ENCODE measurements at regions not wholly inside any gene's neighbourhood (a gene's known extent, or its start where the extent isn't known, plus 50 kb on each side); places are given as distances from the start of the nearest gene placed in this dataset.

- ATAC-seq (no peak), DNase-seq (no peak)
- Mint-ChIP-seq H3K36me3 (ENCODE audit: low read depth) (no peaks in the 10 kb centered on the region), H3K4me3 (no peak overlapping the region), H3K27me3 (no peaks in the 10 kb centered on the region), H3K27ac (no peak overlapping the region), H3K4me1 (no peaks in the 10 kb centered on the region)
- H3K9me3 ChIP-seq (ENCODE audit: control insufficient read depth, low read length, poor library complexity, severe bottlenecking), result no peaks in the 10 kb centered on the region
Measured at GRCh38 chr3:146854523-146854922, 249.4 kb upstream of the PLSCR5 start.

- no peaks in the 10 kb centered on the region for H3K4me1 Mint-ChIP-seq
- H3K36me3 Mint-ChIP-seq (ENCODE audit: low read depth), result no peaks in the 10 kb centered on the region
- no peak overlapping the region for H3K4me3 Mint-ChIP-seq
- H3K9me3 ChIP-seq (ENCODE audit: control insufficient read depth, low read length, poor library complexity, severe bottlenecking), result peaks cover 2% of the 10 kb centered on the region
- ATAC-seq, result no peak
- H3K27ac Mint-ChIP-seq, result no peak overlapping the region
- H3K27me3 Mint-ChIP-seq, result no peaks in the 10 kb centered on the region
- DNase-seq, result no peak
Measured at GRCh38 chr3:146851665-146852064, 246.5 kb upstream of the PLSCR5 start.

GRCh38 chr3:146845361-146845760 is 240.2 kb upstream of the PLSCR5 start:
- no peak for DNase-seq
- H3K27ac Mint-ChIP-seq, result no peak overlapping the region
- no peaks in the 10 kb centered on the region for H3K4me1 Mint-ChIP-seq
- no peak for ATAC-seq
- no peaks in the 10 kb centered on the region for H3K36me3 Mint-ChIP-seq (ENCODE audit: low read depth)
- H3K27me3 Mint-ChIP-seq, result no peaks in the 10 kb centered on the region
- no peak overlapping the region for H3K4me3 Mint-ChIP-seq
- H3K9me3 ChIP-seq (ENCODE audit: control insufficient read depth, low read length, poor library complexity, severe bottlenecking), result peaks cover 2% of the 10 kb centered on the region

GRCh38 chr3:146843476-146843875 is 238.3 kb upstream of the PLSCR5 start:
- H3K9me3 ChIP-seq (ENCODE audit: control insufficient read depth, low read length, poor library complexity, severe bottlenecking), result peaks cover 2% of the 10 kb centered on the region
- no peak overlapping the region for H3K4me3 Mint-ChIP-seq
- H3K4me1 Mint-ChIP-seq, result no peaks in the 10 kb centered on the region
- H3K27me3 Mint-ChIP-seq, result no peaks in the 10 kb centered on the region
- ATAC-seq (no peak), DNase-seq (no peak)
- no peaks in the 10 kb centered on the region for H3K36me3 Mint-ChIP-seq (ENCODE audit: low read depth)
- H3K27ac Mint-ChIP-seq, result no peak overlapping the region

GRCh38 chr3:146839727-146840375 is 234.7 kb upstream of the PLSCR5 start:
- Mint-ChIP-seq H3K27me3 (no peaks in the 10 kb centered on the region), H3K4me1 (no peaks in the 10 kb centered on the region), H3K36me3 (ENCODE audit: low read depth) (no peaks in the 10 kb centered on the region), H3K27ac (no peak overlapping the region), H3K4me3 (no peak overlapping the region)
- no peaks in the 10 kb centered on the region for H3K9me3 ChIP-seq (ENCODE audit: control insufficient read depth, low read length, poor library complexity, severe bottlenecking)
- ATAC-seq (no peak), DNase-seq (no peak)

- H3K27ac Mint-ChIP-seq, result no peak overlapping the region
- DNase-seq, result no peak
- no peaks in the 10 kb centered on the region for H3K27me3 Mint-ChIP-seq
- H3K36me3 Mint-ChIP-seq (ENCODE audit: low read depth), result no peaks in the 10 kb centered on the region
- no peaks in the 10 kb centered on the region for H3K9me3 ChIP-seq (ENCODE audit: control insufficient read depth, low read length, poor library complexity, severe bottlenecking)
- ATAC-seq, result no peak
- H3K4me3 Mint-ChIP-seq, result no peak overlapping the region
- no peaks in the 10 kb centered on the region for H3K4me1 Mint-ChIP-seq
Measured at GRCh38 chr3:146838221-146838620, 233.1 kb upstream of the PLSCR5 start.

GRCh38 chr3:146834917-146835316 is 229.8 kb upstream of the PLSCR5 start:
- ATAC-seq (no peak), DNase-seq (no peak)
- no peak overlapping the region for H3K27ac Mint-ChIP-seq
- H3K27me3 Mint-ChIP-seq, result no peaks in the 10 kb centered on the region
- H3K4me1 Mint-ChIP-seq, result no peaks in the 10 kb centered on the region
- no peak overlapping the region for H3K4me3 Mint-ChIP-seq
- H3K36me3 Mint-ChIP-seq (ENCODE audit: low read depth), result no peaks in the 10 kb centered on the region
- H3K9me3 ChIP-seq (ENCODE audit: control insufficient read depth, low read length, poor library complexity, severe bottlenecking), result no peaks in the 10 kb centered on the region

GRCh38 chr3:146832857-146833458 is 227.8 kb upstream of the PLSCR5 start:
- Mint-ChIP-seq H3K4me1 (no peaks in the 10 kb centered on the region), H3K36me3 (ENCODE audit: low read depth) (no peaks in the 10 kb centered on the region), H3K27me3 (no peaks in the 10 kb centered on the region), H3K27ac (no peak overlapping the region), H3K4me3 (no peak overlapping the region)
- no peaks in the 10 kb centered on the region for H3K9me3 ChIP-seq (ENCODE audit: control insufficient read depth, low read length, poor library complexity, severe bottlenecking)
- no peak for ATAC-seq
- DNase-seq, result no peak

- Mint-ChIP-seq H3K27ac (no peak overlapping the region), H3K36me3 (ENCODE audit: low read depth) (no peaks in the 10 kb centered on the region), H3K4me1 (no peaks in the 10 kb centered on the region), H3K27me3 (no peaks in the 10 kb centered on the region), H3K4me3 (no peak overlapping the region)
- H3K9me3 ChIP-seq (ENCODE audit: control insufficient read depth, low read length, poor library complexity, severe bottlenecking), result no peaks in the 10 kb centered on the region
- no peak for DNase-seq
- no peak for ATAC-seq
Measured at GRCh38 chr3:146831659-146832058, 226.5 kb upstream of the PLSCR5 start.

GRCh38 chr3:146830231-146830630 is 225.1 kb upstream of the PLSCR5 start:
- no peak for DNase-seq
- no peaks in the 10 kb centered on the region for H3K27me3 Mint-ChIP-seq
- H3K27ac Mint-ChIP-seq, result no peak overlapping the region
- no peaks in the 10 kb centered on the region for H3K4me1 Mint-ChIP-seq
- H3K9me3 ChIP-seq (ENCODE audit: control insufficient read depth, low read length, poor library complexity, severe bottlenecking), result no peaks in the 10 kb centered on the region
- no peaks in the 10 kb centered on the region for H3K36me3 Mint-ChIP-seq (ENCODE audit: low read depth)
- no peak overlapping the region for H3K4me3 Mint-ChIP-seq
- ATAC-seq, result no peak

GRCh38 chr3:146827836-146828235 is 222.7 kb upstream of the PLSCR5 start:
- H3K27ac Mint-ChIP-seq, result no peak overlapping the region
- H3K27me3 Mint-ChIP-seq, result no peaks in the 10 kb centered on the region
- H3K9me3 ChIP-seq (ENCODE audit: control insufficient read depth, low read length, poor library complexity, severe bottlenecking), result no peaks in the 10 kb centered on the region
- H3K4me1 Mint-ChIP-seq, result no peaks in the 10 kb centered on the region
- no peaks in the 10 kb centered on the region for H3K36me3 Mint-ChIP-seq (ENCODE audit: low read depth)
- H3K4me3 Mint-ChIP-seq, result no peak overlapping the region
- ATAC-seq (no peak), DNase-seq (no peak)

- no peak overlapping the region for H3K4me3 Mint-ChIP-seq
- no peaks in the 10 kb centered on the region for H3K4me1 Mint-ChIP-seq
- H3K9me3 ChIP-seq (ENCODE audit: control insufficient read depth, low read length, poor library complexity, severe bottlenecking), result no peaks in the 10 kb centered on the region
- DNase-seq (no peak), ATAC-seq (no peak)
- H3K27me3 Mint-ChIP-seq, result no peaks in the 10 kb centered on the region
- no peak overlapping the region for H3K27ac Mint-ChIP-seq
- H3K36me3 Mint-ChIP-seq (ENCODE audit: low read depth), result no peaks in the 10 kb centered on the region
Measured at GRCh38 chr3:146823622-146824021, 218.5 kb upstream of the PLSCR5 start.

GRCh38 chr3:146818866-146819265 is 213.7 kb upstream of the PLSCR5 start:
- H3K4me3 Mint-ChIP-seq, result no peak overlapping the region
- H3K27ac Mint-ChIP-seq, result no peak overlapping the region
- no peak for DNase-seq

GRCh38 chr3:146818301-146818700 is 213.2 kb upstream of the PLSCR5 start:
- Mint-ChIP-seq H3K4me3 (no peak overlapping the region), H3K4me1 (no peaks in the 10 kb centered on the region), H3K27ac (no peak overlapping the region), H3K27me3 (no peaks in the 10 kb centered on the region), H3K36me3 (ENCODE audit: low read depth) (no peaks in the 10 kb centered on the region)
- no peak for ATAC-seq
- no peaks in the 10 kb centered on the region for H3K9me3 ChIP-seq (ENCODE audit: control insufficient read depth, low read length, poor library complexity, severe bottlenecking)
- DNase-seq, result no peak

More at GRCh38 chr3:146818866-146819265, 213.7 kb upstream of the PLSCR5 start:
- no peaks in the 10 kb centered on the region for H3K27me3 Mint-ChIP-seq
- ATAC-seq, result no peak
- H3K36me3 Mint-ChIP-seq (ENCODE audit: low read depth), result no peaks in the 10 kb centered on the region
- no peaks in the 10 kb centered on the region for H3K4me1 Mint-ChIP-seq
- H3K9me3 ChIP-seq (ENCODE audit: control insufficient read depth, low read length, poor library complexity, severe bottlenecking), result no peaks in the 10 kb centered on the region
